Endothelial cell of umbilical vein (primary cell): ENCODE measurements at regions not wholly inside any gene's neighbourhood (a gene's known extent, or its start where the extent isn't known, plus 50 kb on each side); places are given as distances from the start of the nearest gene placed in this dataset.

ENCODE experiments used
- CTCF ChIP-seq, 2 donors: IDR thresholded peaks; 1 replicate in 1 of 2; 2 replicates in 1 of 2; pipeline ENCODE4 v1.5.1; 2011; ENCODE audit warnings: low read length in 2 of 2, mild to moderate bottlenecking in 2 of 2, moderate library complexity in 2 of 2, control low read depth in 1 of 2, inconsistent platforms in 1 of 2, low read depth in 1 of 2; ENCODE audit not compliant: insufficient read depth in 1 of 2; ENCODE audit errors: extremely low read depth in 1 of 2
- EZH2 ChIP-seq: IDR thresholded peaks from 2 replicates; pipeline ENCODE4 v1.6.1; 2012; ENCODE audit warnings: borderline replicate concordance, low read depth, mild to moderate bottlenecking, moderate library complexity, low read length, inconsistent platforms; ENCODE audit not compliant: severe bottlenecking
- JUN ChIP-seq: IDR thresholded peaks from 2 replicates; pipeline ENCODE4 v1.6.1; 2011; ENCODE audit warnings: borderline replicate concordance, low read depth; ENCODE audit not compliant: insufficient read length, insufficient read depth
- MAX ChIP-seq: IDR thresholded peaks from 2 replicates; pipeline ENCODE4 v1.6.1; 2011; ENCODE audit not compliant: insufficient read depth, insufficient read length
- POLR2A ChIP-seq: IDR thresholded peaks from 2 replicates; pipeline ENCODE4 v1.6.1; 2012; ENCODE audit warnings: low read depth, mild to moderate bottlenecking, control low read depth, low read length
- POLR2AphosphoS5 ChIP-seq: IDR thresholded peaks from 2 replicates; pipeline ENCODE4 v1.6.1; 2012; ENCODE audit warnings: low read depth, mild to moderate bottlenecking, control low read depth, low read length, moderate library complexity; ENCODE audit not compliant: insufficient read depth

- TF ChIP-seq CTCF (IDR thresholded peaks at IDR 0.05; ENCODE audit: extremely low read depth in 1 of 2, insufficient read depth in 1 of 2, low read depth in 1 of 2, low read length in 2 of 2) (no peak), POLR2A (no peak), POLR2AphosphoS5 (no peak), MAX (no peak), EZH2 (no peak), JUN (no peak)
Observed at GRCh38 chr12:130218682-130219081, 56.4 kb downstream of the FZD10 start.
